GM21447 (cell line): ENCODE measurements at regions not wholly inside any gene's neighbourhood (a gene's known extent, or its start where the extent isn't known, plus 50 kb on each side); places are given as distances from the start of the nearest gene placed in this dataset.

ENCODE experiments used
- ATAC-seq: cut with Tn5 transposase; IDR thresholded peaks from one replicate; pipeline ENCODE4 v1.9.1; 2021; ENCODE audit not compliant: unreplicated experiment

GRCh38 chr5:2027790-2028189 is 145.1 kb upstream of the IRX4 start:
- ATAC-seq = no peak

DNA sequence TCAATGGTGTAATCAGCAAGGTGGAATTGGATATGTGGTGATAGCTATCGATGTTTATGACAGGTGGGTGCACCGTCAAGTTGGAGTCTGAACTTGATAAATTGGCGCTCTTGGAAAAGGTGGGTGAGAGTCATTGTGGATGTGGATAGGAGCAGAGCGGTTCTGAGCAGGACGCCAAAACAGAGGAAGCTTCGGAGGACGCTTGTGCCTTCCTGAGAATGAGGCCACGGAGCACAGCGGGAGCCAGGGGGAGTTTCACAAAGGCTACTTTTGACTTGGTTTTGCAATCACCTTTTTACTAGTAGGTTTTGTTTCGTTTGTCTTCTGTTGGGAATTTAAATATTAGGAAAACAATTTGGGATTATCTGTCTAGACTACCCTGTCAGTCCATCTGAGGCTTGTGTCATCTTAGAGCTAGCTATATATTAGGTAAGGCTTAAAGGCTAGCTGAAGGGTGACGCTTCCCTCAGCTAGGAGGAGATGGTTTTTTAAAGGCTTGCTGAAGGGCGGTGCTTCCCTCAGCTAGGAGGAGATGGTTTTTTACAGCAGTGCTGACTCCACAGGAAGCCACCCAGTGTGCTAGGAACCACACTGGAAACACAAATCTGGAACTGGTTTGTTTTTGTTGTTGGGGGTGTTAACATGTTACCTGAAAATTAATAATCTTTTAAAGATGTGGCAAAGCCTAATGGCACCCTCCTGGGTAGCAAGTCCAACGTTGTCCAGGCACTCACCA is 142.4 kb upstream of the IRX4 start:
- no peak for ATAC-seq

DNA sequence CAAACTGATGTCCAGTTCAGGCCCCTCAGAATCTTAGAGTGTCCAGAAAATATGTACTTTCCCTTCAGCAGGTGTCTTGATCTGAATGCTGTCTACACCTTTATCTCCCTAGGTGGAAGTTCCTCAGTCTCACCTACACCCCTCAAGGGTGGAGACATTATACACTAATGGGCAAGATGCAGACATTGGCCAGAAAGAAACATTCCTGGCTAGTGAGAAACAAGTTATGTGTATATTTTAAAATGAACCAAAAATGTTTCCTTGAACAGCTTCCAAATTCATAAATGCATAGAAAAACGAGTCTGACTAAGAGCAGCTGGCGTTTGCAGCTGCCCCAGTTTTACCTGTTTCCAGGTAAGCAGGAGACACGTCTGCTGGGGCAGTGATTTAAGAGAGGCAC is 140.5 kb upstream of the IRX4 start:
- no peak for ATAC-seq

GRCh38 chr5:2022436-2022835 is 139.7 kb upstream of the IRX4 start:
- ATAC-seq = no peak

- no peak for ATAC-seq
These were observed 138.9 kb upstream of the IRX4 start for GRCh38 chr5:2021484-2022176.

DNA sequence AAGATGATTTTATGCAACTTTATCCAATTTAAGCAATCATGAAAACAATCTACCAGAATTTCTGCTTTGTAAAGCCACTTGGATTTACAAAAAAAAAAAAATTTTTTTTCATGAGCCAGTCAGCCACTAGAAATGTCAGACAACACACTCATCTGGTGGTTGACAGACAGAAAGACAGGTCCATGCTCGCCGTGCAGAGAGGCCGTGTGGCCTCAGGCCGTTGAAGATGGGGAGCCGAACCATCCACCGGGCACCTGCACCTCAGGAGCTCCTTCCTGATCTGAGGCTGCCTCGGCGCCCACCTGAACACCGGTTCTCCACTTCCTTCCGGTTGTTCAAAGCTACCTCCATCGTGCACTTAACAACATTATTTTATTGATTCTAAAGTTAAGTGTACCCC is 138.0 kb upstream of the IRX4 start:
- ATAC-seq = no peak

GRCh38 chr5:2019716-2020115 is 137.0 kb upstream of the IRX4 start:
- no peak for ATAC-seq

- ATAC-seq = no peak
These were observed 135.6 kb upstream of the IRX4 start for GRCh38 chr5:2018390-2018724.

DNA sequence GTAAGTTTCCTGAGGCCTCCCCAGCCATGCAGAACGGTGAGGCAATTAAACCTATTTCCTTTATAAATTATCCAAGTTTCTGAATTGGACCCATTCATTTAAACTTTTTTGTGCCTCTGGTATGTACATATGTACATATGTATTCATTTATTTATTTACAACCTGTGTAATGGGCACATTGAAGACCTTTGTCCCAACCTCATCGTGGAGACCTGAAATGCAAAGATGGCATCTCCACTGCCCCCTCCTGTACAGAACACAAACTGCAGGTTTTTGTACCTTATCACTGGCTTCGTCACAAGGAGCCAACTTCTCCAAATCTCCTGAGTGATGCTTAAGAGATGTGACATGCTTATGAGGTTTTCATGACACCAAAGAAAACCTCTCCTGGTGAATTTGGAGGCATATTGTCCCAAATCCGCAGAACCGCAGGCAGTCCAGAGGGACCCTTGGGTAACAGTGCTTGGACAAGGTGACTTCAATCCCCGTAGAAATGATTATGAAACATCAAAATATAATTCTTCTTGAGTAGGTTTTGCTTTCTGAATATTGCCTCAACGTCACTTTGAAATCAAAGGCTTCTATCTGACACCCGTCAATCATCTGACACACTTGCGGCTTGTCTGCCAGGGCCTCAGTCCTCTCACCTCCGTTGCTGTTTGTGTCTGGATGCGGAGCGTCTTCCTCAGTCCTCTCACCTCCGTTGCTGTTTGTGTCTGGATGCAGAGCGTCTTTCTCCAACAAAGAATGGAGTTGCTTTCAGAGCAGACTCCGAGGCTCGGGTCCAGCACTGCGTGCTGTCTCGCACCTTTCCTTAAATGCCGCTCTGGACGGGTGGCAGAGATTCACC is 135.0 kb upstream of the IRX4 start:
- no peak for ATAC-seq

DNA sequence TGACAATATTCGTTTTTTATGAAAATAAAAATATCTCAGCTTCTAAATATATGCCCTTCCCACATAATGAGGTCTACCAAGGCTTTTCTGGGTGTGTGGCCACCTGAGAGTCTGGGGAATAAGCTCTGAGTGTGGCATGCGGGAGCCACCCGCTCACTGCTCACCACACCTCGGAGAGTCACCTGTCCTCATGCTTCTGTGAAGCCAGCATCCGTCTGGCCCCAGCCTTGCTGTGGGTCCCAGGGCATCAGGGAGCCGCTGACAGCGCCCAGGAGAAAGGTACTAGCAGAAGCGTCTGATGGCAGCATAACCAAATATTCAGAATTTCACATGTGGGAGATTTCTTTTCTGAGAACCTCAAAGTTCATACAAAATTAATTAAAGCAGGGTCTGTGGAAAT is 133.2 kb upstream of the IRX4 start:
- ATAC-seq = no peak

DNA sequence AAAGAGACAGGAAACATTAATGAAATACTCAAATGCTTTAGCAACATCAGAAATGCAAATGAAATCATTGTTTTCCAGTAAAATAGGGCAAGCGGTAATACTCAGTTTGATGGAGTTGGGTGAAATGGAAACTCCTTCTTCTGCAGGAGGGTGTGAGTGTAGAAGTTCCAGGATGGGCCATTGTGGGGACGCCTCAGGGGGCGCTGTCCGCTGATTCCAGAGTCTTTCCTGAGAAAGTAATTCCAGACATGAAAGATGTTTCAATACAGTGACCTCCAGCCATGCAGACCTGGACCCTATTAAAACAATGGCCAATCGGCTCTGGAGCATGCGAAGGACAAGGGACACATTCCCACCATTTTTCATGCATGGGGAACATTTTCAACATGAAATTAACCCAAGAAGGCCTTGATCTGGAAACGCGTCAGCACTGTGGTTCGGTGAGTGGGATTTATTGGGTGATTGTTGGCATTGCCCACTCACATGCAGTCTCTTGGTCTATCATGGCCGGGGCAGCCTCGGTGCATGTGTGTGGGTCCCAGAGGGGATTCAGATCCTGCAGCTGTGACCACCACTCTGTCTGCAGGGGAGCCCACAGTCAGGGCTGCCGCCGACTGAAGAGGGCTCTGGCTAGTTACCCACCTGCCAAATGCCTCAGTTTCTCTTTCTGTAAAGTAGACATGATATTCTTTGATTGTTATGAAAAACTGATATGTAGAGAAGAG is 132.6 kb upstream of the IRX4 start:
- no peak for ATAC-seq

DNA sequence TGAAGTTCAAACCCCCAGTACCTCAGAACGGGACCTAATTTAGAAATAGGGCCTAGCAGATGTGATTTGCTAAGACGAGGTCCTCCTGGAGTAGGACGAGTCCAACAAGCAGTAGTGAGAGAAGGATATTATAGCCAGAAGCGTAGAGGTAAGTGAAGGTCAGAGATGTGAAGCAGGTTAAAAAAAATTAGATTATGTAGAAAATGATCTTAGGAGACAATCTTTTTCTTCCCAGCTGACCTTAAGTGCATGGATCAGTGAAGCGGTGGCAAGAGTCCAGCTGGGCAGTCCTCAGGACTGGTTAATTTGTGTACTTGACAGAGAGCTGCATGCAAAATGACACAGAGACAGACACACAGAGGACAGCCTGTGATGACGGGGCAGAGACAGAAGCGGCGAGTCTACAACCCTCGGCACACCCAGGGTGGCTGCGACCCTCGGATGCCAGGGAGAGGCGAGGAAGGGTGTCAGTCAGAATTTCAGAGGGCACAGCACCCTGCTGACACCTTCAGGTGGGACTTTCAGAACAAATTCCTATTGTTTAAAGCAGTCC is 131.4 kb upstream of the IRX4 start:
- ATAC-seq = no peak

DNA sequence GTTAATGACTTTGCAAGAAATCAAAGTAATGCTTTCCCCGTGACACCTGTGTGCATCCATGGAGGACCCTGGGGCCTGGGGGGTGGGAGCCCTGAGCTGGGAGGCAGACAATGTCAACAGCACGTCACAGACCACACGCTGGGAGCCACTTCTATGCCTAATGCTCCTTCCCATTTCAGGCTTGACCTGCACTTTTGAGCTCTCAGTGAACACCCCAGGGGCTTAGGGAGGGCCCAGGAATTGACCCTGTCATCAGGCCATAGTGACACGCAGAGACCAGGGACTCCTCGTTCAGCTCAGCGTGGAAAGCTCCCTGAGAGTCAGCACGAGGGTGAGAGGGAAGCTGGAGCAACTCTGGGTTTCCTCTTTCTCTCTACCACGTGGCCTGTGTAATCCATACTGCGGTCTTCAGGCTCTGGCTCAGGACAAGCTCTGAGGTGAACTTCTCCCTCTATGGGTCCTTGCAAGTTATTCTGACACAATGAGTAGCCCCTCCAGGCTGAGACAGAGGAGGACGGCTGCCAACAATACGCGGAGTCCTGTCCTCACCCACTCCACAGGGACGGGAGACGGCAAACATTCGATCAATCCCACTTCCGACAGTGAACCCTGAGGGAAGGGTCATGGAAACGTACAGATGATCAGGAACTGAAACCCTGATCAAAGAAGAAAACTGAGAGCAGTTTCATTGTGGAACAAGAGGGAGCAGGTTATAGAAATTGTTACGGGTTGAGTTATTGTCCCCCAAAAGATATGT is 130.8 kb upstream of the IRX4 start:
- ATAC-seq = no peak

DNA sequence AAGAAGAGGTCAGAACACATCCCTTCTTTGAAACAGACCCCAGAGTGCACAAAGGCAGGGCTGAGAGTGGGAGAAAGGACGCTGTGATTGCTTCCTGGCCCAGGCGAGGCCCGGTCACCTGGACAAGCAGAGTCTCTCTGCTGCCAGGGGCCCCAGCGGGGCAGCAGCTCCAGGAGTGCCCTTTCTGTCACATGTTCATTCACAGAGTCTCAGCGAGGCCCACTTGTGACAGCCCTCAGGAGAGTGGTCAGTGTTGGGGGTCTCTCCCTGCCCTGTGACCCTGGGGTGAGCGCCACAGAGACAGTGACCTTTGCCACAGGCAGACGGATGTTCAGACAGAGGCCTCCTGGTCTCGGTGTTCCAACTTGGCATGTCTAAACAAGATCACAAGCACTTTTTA is 130.2 kb upstream of the IRX4 start:
- no peak for ATAC-seq

DNA sequence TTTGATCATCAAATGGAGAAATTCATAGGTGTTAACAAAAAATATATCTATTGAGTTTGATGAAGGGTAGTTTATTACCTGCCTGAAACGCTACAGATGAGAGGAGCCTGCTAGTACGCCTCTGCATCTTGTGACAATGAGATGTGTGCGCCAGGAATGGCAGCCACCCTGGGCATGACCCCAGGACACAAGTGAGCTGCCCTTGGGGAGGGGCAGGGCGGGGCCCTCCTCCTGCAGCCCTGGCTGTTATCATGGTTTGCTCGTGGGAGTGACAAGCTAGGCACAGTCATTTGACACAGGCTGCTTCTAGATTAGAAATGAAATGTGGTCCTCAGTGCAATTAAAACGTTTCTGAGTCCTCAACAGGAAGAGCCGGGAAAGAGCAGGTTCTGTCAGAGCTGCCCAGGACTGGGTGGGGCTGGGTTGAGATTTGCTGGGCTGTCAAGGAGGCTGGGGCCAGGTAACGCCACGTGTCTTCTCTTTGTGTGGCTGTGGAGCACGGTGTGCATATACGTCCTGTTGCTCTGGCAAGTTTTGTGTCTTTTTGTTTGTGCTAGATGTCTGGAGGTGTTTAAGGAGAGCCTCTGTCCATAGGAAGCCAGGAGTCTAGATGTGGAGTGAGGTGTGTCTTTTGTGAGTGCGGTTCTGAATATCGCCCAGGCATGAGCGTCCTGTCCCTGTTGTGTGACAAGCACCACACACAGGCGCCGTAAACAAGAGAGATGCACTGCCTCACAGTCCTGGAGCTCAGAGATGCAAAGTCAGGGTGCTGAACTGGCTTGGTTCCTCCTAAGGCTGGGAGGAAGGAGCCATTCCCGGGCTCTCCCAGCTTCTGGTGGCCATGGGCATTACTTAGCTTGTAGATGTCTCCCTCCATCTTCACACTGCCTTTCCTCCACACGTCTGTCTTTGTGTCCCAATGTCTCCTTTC is 129.0 kb upstream of the IRX4 start:
- no peak for ATAC-seq

DNA sequence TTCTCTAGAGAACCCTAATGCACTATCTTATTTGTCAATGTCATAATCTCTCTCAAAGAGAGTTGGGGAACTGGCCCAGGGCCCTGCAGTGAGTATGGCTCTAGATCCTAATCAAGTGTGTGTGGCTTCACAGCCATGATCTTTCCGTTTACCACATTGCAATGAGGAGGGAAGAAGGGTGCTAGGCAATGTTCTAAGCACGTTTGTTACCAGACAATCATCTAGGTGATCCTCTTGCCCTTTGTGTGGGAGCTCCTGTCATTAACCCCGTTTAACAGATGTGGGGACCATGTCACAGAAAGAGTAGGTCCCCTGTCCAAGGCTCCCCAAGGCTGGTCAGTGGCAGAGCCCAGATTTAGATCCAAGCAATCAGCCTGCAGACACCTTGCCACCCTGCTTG is 128.2 kb upstream of the IRX4 start:
- no peak for ATAC-seq

GRCh38 chr5:2009986-2010914 is 127.5 kb upstream of the IRX4 start:
- ATAC-seq = no peak
